ENCODE measurements at regions not wholly inside any gene's neighbourhood (a gene's known extent, or its start where the extent isn't known, plus 50 kb on each side); places are given as distances from the start of the nearest gene placed in this dataset.

GRCh38 chr1:87833166-87833565 lies 504.5 kb downstream of the LMO4 start:
- TF ChIP-seq POLR2A (IDR thresholded peaks at IDR 0.05) (no peak), POLR2AphosphoS5 (IDR thresholded peaks at IDR 0.05; ENCODE audit: insufficient read depth in 1 of 2, low read depth in 1 of 2) (no peak)
